ENCODE measurements at regions not wholly inside any gene's neighbourhood (a gene's known extent, or its start where the extent isn't known, plus 50 kb on each side); places are given as distances from the start of the nearest gene placed in this dataset.

DNA sequence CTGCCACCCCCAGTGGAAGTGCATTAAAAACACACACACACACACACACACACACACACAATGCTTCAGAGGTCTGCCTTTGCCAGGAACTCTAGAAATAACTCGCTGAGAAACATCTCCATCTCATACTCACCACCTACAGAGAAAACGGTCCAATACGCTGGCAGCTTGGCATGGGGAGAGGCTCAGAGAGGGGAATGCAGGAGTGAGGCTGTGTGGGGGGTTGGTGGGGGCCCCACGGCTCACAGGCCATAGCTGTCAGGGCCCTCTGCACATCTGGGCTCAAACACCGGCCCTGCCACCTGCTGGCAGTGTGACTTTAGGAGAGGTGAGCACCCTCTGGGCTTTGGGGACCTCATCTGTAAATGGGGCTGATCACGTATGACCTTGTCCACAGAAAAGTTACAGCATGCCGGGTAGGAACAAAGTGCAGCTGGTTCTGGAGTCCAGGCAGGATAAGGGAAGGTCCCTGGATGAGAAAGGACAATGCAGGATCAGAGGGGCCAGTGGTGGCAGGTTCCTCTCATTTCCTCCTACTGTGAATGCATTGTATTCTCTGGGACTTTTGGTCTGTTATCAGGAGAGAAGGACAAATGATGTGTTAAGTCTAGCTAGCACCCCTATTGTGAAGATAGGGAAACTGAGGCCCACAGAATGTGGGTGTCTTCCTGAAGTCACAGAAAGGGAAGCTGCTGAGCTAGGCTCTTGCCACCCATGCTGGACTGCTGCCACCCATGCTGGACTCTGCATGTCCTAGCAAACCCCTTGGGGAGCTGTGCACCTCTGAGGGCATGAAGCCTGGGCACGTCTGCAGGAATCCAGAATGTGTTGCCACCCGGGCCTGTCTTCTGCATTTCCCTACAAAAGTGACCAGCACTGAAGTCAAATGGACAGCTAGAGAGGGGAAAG lies 404.6 kb downstream of the RPS24 start:
- Histone ChIP-seq H3K4me1 (ENCODE audit: control insufficient read depth in 1 of 2, low read depth in 2 of 2) (peaks cover 38 to 66% of the 10 kb centered on the region in 2 donors), H3K36me3 (no peaks in the 10 kb centered on the region), H3K4me3 (no peak overlapping the region), H3K9me3 (no peaks in the 10 kb centered on the region), H3K27ac (no peak overlapping the region), H3K27me3 (replicated peaks; ENCODE audit: insufficient read depth) (no peaks in the 10 kb centered on the region)
- no peak for DNase-seq (ENCODE audit: low spot score)
- TF ChIP-seq, protein P1, sequence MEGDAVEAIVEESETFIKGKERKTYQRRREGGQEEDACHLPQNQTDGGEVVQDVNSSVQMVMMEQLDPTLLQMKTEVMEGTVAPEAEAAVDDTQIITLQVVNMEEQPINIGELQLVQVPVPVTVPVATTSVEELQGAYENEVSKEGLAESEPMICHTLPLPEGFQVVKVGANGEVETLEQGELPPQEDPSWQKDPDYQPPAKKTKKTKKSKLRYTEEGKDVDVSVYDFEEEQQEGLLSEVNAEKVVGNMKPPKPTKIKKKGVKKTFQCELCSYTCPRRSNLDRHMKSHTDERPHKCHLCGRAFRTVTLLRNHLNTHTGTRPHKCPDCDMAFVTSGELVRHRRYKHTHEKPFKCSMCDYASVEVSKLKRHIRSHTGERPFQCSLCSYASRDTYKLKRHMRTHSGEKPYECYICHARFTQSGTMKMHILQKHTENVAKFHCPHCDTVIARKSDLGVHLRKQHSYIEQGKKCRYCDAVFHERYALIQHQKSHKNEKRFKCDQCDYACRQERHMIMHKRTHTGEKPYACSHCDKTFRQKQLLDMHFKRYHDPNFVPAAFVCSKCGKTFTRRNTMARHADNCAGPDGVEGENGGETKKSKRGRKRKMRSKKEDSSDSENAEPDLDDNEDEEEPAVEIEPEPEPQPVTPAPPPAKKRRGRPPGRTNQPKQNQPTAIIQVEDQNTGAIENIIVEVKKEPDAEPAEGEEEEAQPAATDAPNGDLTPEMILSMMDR (IDR thresholded peaks at IDR 0.05), result no peak
- ATAC-seq (ENCODE audit: insufficient number of reproducible peaks, low FRiP score, low read depth), result no peak

DNA sequence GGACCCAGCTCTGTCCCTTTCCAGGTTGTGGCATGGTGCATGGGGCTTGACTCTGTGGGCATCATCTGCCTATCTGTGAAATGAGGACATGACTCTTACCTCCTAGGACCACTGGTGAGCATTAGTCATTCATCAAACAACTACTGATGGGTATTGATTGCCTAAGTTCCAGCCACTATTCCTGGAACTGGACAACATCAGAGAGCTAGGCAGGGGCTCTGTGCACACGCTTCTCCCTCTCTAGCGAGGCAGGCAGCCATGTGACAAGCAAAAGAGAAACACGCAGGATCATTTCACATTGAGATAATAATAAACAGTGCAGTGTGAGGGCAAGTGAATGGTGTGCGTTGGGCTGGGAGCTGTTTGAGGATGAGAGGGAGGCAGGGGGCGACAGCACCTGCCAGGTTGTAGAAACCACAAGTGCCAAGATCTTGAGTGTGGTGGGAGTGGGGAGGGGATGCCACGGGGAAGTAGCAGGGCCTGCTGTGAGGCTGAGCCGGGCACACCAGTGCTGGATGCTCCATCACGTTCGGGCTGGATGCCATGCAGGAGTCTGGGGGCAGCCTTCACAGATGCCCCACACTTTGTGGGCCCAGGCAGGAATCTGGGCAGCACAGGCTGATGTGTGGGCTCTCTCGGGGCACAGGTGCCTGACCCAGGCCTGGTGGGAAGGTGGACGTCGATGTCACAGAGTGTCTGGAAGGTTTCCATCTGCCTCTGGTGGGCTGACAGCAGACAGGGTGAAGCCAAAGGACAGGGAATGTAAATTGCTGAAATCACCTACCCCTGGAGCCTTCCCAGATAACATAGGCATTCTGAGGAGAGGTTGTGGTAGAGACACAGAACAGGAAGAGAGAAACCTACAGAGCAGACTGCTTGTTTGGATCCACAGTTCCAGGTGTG lies 405.5 kb downstream of the RPS24 start:
- DNase-seq (ENCODE audit: low spot score), result no peak
- TF ChIP-seq, protein P1 (IDR thresholded peaks at IDR 0.05), result no peak
- Histone ChIP-seq H3K27ac (no peak overlapping the region), H3K4me1 (ENCODE audit: control insufficient read depth in 1 of 2, low read depth in 2 of 2) (peaks cover 29 to 57% of the 10 kb centered on the region in 2 donors), H3K36me3 (no peaks in the 10 kb centered on the region), H3K9me3 (no peaks in the 10 kb centered on the region), H3K27me3 (replicated peaks; ENCODE audit: insufficient read depth) (no peaks in the 10 kb centered on the region), H3K4me3 (no peak overlapping the region)
- ATAC-seq (ENCODE audit: insufficient number of reproducible peaks, low FRiP score, low read depth), result no peak

DNA sequence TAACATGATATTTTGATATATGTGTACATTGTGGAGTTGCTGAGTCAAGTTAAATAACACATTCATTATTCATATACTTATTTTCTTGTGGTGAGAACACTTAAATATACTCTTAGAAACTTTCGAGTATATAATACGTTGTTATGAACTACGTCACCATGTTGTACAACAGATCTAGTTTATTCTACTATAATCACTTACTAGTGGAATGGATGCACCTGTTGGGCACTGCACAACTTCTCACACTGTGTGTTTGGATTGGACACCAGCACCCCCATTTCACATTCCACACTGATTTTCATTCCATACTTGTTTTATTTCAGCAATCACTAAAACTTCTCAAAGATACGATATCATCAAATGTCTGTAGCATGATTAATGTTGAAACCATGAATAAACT lies 407.3 kb downstream of the RPS24 start:
- DNase-seq (ENCODE audit: low spot score) (no peak), ATAC-seq (ENCODE audit: insufficient number of reproducible peaks, low FRiP score, low read depth) (no peak)
- H3K27ac ChIP-seq, result no peak overlapping the region
- no peaks in the 10 kb centered on the region for H3K36me3 ChIP-seq
- TF ChIP-seq, protein P1 (IDR thresholded peaks at IDR 0.05), result no peak
- no peaks in the 10 kb centered on the region for H3K9me3 ChIP-seq
- peaks cover 22 to 45% of the 10 kb centered on the region in 2 donors for H3K4me1 ChIP-seq (ENCODE audit: control insufficient read depth in 1 of 2, low read depth in 2 of 2)
- H3K4me3 ChIP-seq, result no peak overlapping the region
- no peaks in the 10 kb centered on the region for H3K27me3 ChIP-seq (replicated peaks; ENCODE audit: insufficient read depth)

DNA sequence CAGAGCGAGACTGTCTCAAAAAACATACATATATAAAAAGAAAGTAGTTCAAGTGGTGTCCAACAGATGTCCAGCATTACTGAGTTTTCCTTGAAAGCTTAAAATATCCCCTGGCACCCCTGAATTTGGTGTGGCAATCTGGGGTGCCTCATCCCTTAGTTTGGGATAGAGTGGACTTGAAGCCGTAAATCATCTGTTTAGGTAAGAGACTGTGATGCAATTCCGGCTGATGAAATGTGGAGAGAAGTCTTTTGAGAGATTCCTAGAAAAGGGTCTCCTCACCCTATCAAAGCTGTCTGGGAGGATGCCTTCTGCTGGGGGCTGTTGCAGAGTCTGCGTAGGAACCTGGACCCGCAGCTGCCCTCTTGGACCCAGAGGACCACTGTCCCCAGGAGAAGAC lies 408.0 kb downstream of the RPS24 start:
- ATAC-seq (ENCODE audit: insufficient number of reproducible peaks, low FRiP score, low read depth) (no peak), DNase-seq (ENCODE audit: low spot score) (no peak)
- H3K36me3 ChIP-seq, result no peaks in the 10 kb centered on the region
- H3K4me3 ChIP-seq, result no peak overlapping the region
- H3K27ac ChIP-seq, result no peak overlapping the region
- no peaks in the 10 kb centered on the region for H3K9me3 ChIP-seq
- TF ChIP-seq, protein P1 (IDR thresholded peaks at IDR 0.05), result no peak
- no peaks in the 10 kb centered on the region for H3K27me3 ChIP-seq (replicated peaks; ENCODE audit: insufficient read depth)
- peaks cover 18 to 46% of the 10 kb centered on the region in 2 donors for H3K4me1 ChIP-seq (ENCODE audit: control insufficient read depth in 1 of 2, low read depth in 2 of 2)

Data from thoracic aorta (tissue), 2 donors.